HG03442 (cell line): ENCODE measurements at regions not wholly inside any gene's neighbourhood (a gene's known extent, or its start where the extent isn't known, plus 50 kb on each side); places are given as distances from the start of the nearest gene placed in this dataset.
"Not testable (repeated sequence)": the region's sequence is repeated elsewhere in the genome, so short reads cannot be mapped to it uniquely, and the experiment has no call there.

Source experiments
- ATAC-seq: cut with Tn5 transposase; IDR thresholded peaks from one replicate; pipeline ENCODE4 v1.9.1; 2021; ENCODE audit warnings: mild to moderate bottlenecking, moderate library complexity; ENCODE audit not compliant: unreplicated experiment

GRCh38 chr1:242662886-242663285 lies 138.4 kb upstream of the PLD5 start:
- no peak for ATAC-seq

- not testable (repeated sequence) for ATAC-seq
Measured at GRCh38 chr1:242653772-242654171, 129.3 kb upstream of the PLD5 start.

GRCh38 chr1:242651817-242652216 lies 127.3 kb upstream of the PLD5 start:
- ATAC-seq, result no peak

- ATAC-seq, result no peak
Measured at GRCh38 chr1:242641461-242641860, 117.0 kb upstream of the PLD5 start.

GRCh38 chr1:242639104-242639503 lies 114.6 kb upstream of the PLD5 start:
- no peak for ATAC-seq

- no peak for ATAC-seq
Measured at GRCh38 chr1:242634732-242635131, 110.2 kb upstream of the PLD5 start.

GRCh38 chr1:242629396-242629795 lies 104.9 kb upstream of the PLD5 start:
- ATAC-seq, result no peak

- no peak for ATAC-seq
Measured at GRCh38 chr1:242623756-242624155, 99.3 kb upstream of the PLD5 start.

GRCh38 chr1:242623119-242623518 lies 98.6 kb upstream of the PLD5 start:
- no peak for ATAC-seq

- ATAC-seq, result no peak
Measured at GRCh38 chr1:242613266-242613815, 88.8 kb upstream of the PLD5 start.

GRCh38 chr1:242610209-242610608 lies 85.7 kb upstream of the PLD5 start:
- ATAC-seq, result no peak

GRCh38 chr1:242605521-242605920 lies 81.0 kb upstream of the PLD5 start:
- ATAC-seq, result no peak

- no peak for ATAC-seq
Measured at GRCh38 chr1:242602001-242602400, 77.5 kb upstream of the PLD5 start.

GRCh38 chr1:242593756-242594155 lies 69.3 kb upstream of the PLD5 start:
- ATAC-seq, result not testable (repeated sequence)

GRCh38 chr1:242586360-242586680 lies 61.8 kb upstream of the PLD5 start:
- ATAC-seq, result no peak

GRCh38 chr1:242585616-242586359 lies 61.3 kb upstream of the PLD5 start:
- ATAC-seq, result no peak

- no peak for ATAC-seq
Measured at GRCh38 chr1:242582669-242583068, 58.2 kb upstream of the PLD5 start.

GRCh38 chr1:242579528-242580235 lies 55.2 kb upstream of the PLD5 start:
- no peak for ATAC-seq
